SK-MEL-5 (cell line): ENCODE measurements at regions not wholly inside any gene's neighbourhood (a gene's known extent, or its start where the extent isn't known, plus 50 kb on each side); places are given as distances from the start of the nearest gene placed in this dataset.
A peak's percentile ranks its signal among the peaks of the same experiment; 100 is the strongest.

ENCODE experiments used
- DNase-seq: peaks from one replicate; pipeline ENCODE4 v3.0.0-alpha.2; 2016; ENCODE audit warnings: low read depth, low spot score
- in situ Hi-C: cut with HindIII; loops from 2 replicates; pipeline ENCODE4 v1.10.0; 2016; ENCODE audit warnings: low sequenced_read_pairs, high pct_unique_total_duplicates, low pct_unique_long_range_greater_than_20kb

GRCh38 chr10:29760138-29760900 lies 125.5 kb upstream of the SVIL start:
- DNase-seq = no peak
- in situ Hi-C loops = no loop called here

- DNase-seq = peak; percentile 79
- in situ Hi-C loops = no loop called here
Observed at GRCh38 chr10:29757551-29758297, 123.0 kb upstream of the SVIL start.

GRCh38 chr10:29756451-29756850 lies 121.7 kb upstream of the SVIL start:
- in situ Hi-C loops = no loop called here
- no peak for DNase-seq

- in situ Hi-C loops = no loop called here
- DNase-seq = peak; percentile 6
Observed at GRCh38 chr10:29753283-29753682, 118.5 kb upstream of the SVIL start.

GRCh38 chr10:29751684-29752083 lies 116.9 kb upstream of the SVIL start:
- no peak for DNase-seq
- in situ Hi-C loops = no loop called here

GRCh38 chr10:29751240-29751639 lies 116.5 kb upstream of the SVIL start:
- in situ Hi-C loops = no loop called here

GRCh38 chr10:29749150-29749549 lies 114.4 kb upstream of the SVIL start:
- in situ Hi-C loops = no loop called here

More at GRCh38 chr10:29751240-29751639, 116.5 kb upstream of the SVIL start:
- DNase-seq = no peak

GRCh38 chr10:29748109-29748650 lies 113.4 kb upstream of the SVIL start:
- in situ Hi-C loops = no loop called here
- no peak for DNase-seq

More at GRCh38 chr10:29749150-29749549, 114.4 kb upstream of the SVIL start:
- no peak for DNase-seq

- DNase-seq = no peak
- in situ Hi-C loops = no loop called here
Observed at GRCh38 chr10:29746080-29746797, 111.5 kb upstream of the SVIL start.

- DNase-seq = no peak
- in situ Hi-C loops = no loop called here
Observed at GRCh38 chr10:29740981-29741545, 106.3 kb upstream of the SVIL start.

- in situ Hi-C loops = no loop called here
- DNase-seq = no peak
Observed at GRCh38 chr10:29738341-29738740, 103.6 kb upstream of the SVIL start.

- no peak for DNase-seq
- in situ Hi-C loops = no loop called here
Observed at GRCh38 chr10:29737074-29737593, 102.4 kb upstream of the SVIL start.

- in situ Hi-C loops = no loop called here
- DNase-seq = peak; percentile 36
Observed at GRCh38 chr10:29736366-29737073, 101.7 kb upstream of the SVIL start.

GRCh38 chr10:29735628-29736365 lies 101.0 kb upstream of the SVIL start:
- peak; percentile 52 for DNase-seq
- in situ Hi-C loops = no loop called here

- DNase-seq = no peak
- in situ Hi-C loops = no loop called here
Observed at GRCh38 chr10:29734962-29735627, 100.3 kb upstream of the SVIL start.

- DNase-seq = no peak
- in situ Hi-C loops = no loop called here
Observed at GRCh38 chr10:29734640-29734961, 99.8 kb upstream of the SVIL start.
